GF-D8 (cell line): ENCODE measurements at regions not wholly inside any gene's neighbourhood (a gene's known extent, or its start where the extent isn't known, plus 50 kb on each side); places are given as distances from the start of the nearest gene placed in this dataset.
"Not testable (repeated sequence)": the region's sequence is repeated elsewhere in the genome, so short reads cannot be mapped to it uniquely, and the experiment has no call there.

ENCODE experiments used
- DNase-seq: peaks from one replicate; lab custom pipeline; 2025; lab: John Stamatoyannopoulos, UW

DNA sequence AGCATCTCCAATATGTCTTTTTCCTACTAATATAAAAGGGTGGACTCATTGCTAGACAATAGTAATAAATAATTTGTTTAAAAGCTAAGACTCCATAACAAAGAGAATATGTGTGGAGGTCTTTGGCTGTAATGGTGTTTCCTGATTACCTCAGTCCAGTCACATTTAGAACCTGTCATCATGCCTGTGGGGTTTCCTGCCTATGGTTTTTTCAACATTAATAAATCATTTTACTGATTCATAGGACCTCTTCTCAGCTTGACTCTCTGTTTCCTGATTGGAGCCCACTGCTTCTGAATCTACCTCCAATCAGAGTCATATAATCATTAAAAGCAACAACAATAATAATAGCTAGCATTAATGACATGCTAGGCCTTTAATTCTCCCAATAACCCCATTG, 52.4 kb upstream of the GNAI1 start:
- DNase-seq, result no peak

DNA sequence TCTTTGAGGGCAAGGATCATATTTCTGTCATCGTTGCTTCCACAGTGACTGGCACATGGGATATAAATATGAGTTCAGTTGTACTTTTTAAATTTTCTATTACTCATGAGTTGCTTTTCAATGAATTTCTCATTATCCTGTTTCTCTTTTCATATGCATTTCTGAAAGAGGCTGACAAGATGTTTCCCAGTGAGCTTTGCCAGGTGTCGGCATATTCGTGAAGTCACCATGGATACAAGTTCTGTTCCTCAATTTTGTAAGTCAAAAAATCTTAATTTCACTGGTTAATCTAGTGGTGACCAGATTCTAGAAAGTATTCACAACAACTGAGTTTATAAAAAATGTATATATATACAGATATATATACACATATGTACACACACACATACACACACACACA, 55.7 kb upstream of the GNAI1 start:
- no peak for DNase-seq

DNA sequence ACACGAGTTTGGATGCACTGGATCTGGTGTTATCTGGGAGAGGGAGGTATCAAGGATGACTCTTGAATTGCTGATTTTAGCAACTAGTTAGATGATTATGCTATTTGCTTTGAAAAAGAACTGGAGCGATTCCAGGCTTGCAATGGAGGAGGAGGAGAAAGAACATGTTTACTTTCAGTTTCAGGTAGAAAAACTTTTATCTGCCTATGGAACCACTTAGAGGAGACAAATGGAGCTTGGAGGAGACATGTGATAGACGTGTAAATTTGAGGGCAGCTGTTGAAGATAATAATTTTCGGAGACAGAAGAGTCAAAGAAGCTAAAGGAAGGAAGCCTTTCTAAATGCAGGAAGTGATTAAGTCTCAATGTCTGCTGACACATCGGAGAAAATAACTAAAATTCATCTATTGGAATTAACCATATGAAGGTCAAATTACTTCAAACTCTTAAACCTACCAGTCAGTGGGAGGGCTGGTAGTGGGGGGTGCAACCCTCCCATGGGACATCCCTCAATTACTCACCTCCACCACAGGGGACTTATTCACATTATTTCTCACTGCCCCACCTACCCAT, 56.4 kb upstream of the GNAI1 start:
- no peak for DNase-seq

DNA sequence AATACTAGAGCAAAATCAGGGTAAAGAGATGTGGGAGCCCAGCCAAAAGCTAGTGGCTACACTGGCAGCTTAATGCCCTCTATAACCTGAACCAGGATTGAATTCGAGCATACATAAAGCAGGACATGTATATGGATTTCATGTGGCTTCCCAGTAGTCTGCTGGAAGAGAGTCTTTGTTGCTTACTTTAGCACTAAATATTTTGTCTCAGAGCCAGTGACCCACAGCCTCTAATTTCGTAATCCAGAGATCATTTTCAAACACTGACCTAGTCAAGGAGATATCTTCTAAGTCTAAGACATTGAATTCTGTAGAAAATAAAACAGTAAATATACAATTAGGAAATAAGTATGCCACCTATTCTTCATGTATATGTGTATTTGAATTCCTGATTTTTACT, 64.2 kb upstream of the GNAI1 start:
- DNase-seq, result no peak

DNA sequence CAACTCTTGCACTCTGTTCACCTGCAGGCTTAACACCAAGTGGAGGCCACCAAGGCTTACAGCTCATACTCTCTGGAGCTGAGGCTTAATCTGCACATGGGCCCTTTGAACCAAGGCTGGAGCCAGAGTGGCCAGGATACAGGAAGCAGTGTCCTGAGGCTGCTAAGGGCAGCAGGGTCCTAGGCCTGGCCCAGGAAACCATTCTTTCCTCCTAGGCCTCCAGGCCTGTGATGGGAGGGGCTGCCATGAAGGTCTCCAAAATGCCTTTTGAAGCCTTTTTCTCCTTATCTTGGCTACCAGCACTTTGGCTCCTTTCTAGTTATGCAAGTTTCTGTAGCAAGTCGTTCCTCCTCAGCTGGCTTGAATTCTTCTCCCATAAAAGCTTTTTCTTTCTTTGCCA, 68.0 kb upstream of the GNAI1 start:
- DNase-seq, result no peak

DNA sequence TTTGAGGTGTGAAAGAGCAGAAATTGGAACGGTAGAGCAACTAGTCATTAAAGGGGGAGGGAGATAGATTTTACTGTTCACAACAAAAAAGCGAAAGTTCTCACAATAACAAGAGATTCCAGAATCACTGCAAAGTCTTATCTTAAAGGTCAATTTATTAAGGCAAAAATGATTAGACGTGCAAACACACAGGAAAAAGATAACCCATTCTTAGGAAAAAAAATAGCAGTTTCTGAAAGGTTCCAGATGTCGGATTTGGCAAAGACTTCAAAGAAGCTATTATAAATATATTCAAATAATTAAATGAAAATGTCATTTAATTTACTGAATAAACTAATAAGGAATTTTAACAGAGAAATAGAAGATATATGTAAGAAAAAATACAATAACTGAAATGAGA, 70.8 kb upstream of the GNAI1 start:
- DNase-seq, result no peak

DNA sequence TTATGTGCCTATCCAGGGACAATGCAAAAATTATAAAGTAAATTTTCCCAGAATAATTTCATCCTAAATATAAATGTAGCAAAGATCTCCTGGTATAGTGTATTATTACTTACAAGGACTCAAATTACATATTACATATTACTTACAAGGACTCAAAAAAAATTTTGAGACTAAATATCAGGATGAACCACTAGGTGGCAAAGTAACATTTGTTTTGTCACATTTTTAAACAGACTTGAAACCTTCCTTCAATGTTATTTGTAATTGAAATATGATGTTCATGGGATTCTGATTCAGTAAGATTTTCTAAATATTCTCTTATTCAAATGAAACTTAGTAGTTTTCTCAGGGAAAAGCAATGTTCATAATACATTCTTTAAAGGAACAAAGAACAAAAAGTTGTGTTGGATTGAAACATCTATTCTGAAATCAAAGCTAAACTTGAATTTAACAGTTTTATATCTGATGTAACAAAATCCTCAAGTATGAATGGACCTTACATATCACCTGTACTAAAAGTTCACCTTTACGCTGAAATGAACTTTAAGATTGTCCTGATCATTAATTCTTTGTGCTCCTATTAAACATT, 74.3 kb upstream of the GNAI1 start:
- no peak for DNase-seq

DNA sequence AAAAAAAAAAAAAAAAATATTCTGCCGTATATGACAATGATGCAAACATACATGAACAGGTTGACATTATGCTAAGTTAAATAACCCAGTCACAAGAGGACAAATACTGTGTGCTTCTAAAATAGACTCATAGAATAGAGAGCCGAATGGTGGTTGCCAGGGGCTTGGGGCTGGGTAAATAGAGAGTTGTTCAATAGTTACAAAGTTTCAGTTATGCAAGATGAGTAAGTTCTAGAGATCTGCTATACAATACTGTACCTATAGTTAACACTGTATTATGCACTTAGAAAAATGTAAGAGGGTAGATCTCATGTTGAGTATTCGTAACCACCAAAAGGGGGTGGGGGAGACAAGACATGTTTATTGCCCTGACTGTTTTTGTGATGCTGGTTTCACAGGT, 77.1 kb upstream of the GNAI1 start:
- no peak for DNase-seq

DNA sequence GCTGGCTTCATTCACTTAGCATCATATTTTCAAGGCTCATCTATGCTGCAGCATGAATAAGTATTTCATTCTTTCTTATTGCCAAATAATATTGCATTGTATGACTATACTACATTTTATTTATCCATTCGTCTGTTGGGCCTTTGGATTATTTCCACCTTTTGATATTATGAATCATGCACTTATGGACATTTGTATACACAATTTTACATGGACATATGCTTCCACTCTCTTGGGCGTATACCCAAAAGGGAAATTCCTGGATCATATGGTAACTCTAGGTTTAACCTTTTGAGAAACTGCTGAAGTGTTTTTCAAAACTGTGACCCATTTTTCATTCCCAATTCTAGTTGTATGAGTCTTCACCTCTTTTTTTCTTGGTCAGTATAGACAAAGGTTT, 80.3 kb upstream of the GNAI1 start:
- DNase-seq, result no peak

DNA sequence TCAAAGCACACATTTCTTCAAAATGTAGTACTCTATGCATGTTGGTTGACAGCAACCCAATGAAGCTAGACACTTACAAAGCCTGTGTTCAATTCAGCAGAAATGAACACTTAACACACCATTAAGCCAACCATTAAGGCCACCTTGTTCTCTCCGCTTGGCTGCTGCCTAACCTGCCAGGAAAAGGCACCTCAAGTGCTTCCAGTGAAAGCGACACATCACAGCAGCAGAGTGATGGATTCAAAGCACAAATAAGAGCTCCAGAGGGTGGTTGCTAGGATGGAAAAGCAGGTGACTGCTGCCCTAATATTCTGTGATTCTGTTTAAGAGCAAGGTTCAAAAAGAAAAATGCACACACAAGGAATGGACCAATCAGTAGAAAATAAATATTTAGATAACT, 81.5 kb upstream of the GNAI1 start:
- no peak for DNase-seq

DNA sequence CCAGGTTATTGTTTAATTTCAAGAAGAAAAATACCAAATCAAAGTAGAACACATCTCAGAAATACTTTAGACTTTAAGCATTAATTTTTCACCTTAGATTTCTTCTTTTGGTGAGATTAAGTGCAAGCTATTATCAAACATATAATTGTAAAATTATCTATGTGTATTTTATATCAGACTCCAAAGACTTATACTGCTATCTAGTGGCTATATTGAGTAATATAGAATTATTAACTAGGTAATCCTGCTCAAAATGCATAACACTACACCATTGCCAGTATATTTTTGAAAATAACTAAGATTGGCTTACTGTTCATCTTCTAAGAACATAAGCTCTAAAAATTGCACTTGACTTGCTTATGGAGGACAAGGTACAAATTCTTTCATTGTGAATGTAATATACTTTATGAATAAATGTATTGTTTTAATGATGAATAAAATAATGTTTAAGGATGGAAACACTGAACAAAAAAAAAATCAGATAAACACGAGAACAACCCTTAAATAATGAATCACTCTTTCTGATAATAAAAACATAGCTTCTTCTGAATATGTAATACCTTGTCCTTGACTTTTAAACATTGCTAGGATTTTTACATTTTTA, 86.7 kb upstream of the GNAI1 start:
- DNase-seq, result no peak

DNA sequence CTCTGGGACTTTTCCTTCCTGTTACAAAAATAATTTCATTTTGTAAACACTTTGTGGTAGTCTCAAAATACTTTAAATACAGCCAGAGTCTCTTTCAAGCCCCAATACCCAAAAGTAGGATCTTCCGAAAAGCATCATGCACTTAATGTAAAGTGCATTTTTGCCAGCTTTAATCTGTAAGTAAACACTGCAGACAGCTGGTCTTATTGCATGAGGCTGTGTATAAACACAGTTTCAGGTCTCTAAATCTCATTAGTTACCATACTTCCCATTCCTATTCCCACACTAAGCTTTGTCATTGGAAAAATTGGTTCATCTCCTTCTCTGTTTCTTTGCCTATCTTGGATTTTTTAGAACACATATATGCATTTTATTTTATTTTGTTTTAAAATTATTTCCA, 87.6 kb upstream of the GNAI1 start:
- no peak for DNase-seq

DNA sequence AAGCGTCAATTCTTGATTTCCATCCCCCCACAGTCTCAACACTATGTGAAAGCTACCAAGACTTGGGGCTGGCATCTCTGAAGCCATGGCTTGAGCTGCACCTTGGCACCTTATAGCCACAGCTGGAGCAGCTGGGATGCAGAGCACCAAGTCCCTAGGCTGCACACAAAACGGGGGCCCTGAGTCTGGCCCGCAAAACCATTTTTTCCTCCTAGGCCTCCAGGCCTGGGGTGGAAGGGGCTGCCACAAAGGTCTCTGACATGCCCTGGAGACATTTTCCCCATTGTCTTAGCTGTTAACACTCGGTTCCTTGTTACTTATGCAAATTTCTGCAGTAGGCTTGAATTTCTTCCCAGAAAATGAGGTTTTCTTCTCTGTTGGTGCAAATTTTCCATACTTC, 89.8 kb upstream of the GNAI1 start:
- no peak for DNase-seq

DNA sequence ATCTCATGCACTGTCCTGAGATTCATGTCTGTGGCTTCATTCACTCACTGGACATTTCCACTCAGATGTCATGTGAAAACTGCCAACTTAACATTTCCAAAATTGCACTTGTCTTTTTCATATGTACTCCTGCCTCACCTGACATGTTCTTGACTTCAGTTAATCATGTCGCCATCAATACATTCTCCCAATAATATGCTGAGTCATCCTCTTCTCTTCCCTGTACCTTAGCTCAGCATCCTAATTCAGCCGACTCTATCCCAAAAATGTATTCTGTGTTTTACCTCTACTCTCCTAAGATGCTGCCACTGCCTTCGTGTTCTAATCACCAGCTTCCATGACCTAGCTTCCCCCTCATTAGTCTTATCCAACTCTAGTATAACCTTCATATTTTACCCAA, 93.9 kb upstream of the GNAI1 start:
- no peak for DNase-seq

DNA sequence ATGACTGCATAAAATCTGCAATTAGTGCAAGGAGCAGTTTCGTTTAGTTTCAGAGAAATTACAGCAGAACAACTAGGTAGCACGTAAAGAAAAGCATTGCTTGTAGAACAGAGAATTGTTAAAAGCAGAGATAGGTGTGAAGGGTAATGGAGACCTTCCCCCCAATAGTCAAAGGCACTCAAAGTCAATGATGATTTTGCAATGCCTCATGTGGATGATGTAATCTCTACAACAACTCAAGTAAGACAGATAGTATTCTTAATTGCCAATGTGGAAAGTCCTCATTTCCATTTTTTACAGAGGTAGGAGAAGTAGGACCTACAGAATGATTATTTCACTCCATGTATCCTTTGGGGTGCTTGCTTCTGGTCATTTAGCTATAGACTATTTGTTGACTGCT, 94.3 kb upstream of the GNAI1 start:
- no peak for DNase-seq

DNA sequence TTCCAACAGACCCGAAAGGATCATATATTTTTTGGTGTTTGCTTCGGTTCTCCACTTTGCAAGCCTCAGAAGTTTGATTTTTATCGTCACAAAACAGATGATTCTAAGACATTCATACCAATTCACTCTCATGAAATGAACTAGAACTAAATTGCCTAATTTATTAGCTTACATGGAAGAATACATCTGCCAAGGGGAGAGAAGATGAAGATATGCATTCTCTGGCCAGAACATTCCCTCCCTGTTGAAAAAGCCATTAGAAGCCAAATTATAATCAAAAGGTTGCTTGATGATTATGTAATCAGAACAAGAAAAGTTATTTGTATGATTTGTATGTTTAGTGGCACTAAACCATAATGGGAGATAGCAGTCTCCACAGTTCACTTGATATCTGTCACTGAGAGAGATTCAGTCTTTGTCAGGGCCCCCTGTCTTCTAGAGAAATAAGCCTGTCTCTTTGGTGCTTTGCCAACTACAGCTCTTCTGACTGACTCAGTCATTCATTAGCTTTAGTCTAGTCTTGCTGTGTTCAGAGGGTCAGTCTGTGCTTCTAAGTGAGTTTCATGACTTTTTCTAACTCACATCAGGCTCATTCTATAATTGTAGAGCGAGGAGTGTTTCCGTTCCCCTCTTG, 95.3 kb upstream of the GNAI1 start:
- no peak for DNase-seq

DNA sequence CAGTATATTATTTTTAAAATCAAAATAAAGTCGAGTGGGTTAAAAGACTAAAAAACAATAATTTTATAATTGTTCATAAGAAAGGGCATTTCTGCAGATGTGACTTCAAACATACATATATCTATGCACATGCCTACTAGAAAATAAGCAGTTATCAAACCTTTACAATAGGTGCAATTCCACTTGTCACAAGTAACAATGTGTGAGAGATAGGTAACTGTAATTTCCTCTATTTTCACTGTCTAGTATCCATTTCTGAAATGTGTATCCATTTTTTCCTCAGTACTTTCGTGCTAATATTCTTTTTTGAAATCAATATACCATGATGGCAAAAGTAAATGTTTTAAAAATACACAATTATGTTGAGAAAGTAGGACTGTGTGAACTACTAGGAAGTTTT, 96.9 kb upstream of the GNAI1 start:
- no peak for DNase-seq

DNA sequence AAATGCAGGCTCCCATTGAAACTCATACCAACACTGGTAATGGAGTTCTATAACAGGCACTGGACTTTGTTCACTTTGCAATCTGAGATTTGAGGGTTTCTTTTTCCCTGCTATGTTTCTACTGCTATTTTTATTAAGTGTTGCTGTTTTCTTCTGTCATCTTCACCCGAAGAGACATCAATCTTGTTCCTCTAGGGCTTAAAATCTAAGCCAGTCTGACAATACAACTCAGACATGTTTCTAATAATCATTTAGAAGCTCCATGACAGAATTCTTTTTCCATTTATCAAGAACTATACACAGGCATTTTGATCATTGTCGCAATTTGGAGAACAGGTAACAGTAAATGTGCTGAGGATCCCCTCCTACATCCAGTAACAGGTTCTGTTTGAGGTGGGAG, 98.5 kb upstream of the GNAI1 start:
- DNase-seq, result no peak

DNA sequence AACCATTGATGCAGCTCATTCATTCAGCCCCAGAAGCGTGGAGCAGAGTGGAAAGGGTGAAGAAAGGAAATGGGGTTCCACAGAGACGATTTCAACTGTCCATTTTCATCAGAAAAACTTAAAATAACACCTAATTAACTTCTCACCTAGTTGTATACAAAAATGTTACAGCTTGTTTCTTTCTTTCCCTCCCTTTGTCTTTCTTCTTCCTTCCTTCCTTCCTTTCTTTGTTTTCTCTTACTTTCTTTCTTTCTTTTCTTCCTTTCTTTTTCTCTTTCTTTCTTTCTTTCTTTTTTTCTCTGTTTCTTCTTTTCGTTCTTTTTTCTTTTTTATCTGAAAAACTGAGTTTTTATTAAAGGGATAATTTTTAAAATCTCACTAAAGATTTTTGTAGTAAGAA, 105.9 kb upstream of the GNAI1 start:
- no peak for DNase-seq

DNA sequence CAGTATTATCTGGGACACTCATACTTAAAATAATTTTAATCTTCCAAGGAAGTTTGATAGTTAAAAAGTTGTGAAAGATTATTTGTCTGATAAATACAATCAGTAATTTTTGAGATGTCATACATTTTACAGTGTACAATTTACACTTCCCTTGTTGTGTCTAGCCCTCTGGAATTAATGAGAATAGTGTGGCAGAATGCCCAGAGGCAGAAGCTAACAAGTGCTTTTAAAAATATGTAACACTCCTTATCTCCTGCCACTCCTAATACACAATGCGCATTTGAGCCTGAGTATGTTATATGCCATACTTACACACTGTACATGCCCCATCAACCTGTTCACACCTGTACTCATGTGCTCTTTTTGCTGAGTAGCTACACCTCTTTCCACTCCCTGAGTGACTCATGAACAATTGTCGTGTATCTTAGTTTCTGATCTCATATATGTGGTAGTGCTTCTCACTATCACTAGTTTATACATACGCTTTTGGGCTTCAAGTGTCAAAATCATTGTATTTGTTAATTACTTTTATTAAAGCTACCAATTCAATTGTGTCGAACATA, 106.9 kb upstream of the GNAI1 start:
- DNase-seq, result no peak

DNA sequence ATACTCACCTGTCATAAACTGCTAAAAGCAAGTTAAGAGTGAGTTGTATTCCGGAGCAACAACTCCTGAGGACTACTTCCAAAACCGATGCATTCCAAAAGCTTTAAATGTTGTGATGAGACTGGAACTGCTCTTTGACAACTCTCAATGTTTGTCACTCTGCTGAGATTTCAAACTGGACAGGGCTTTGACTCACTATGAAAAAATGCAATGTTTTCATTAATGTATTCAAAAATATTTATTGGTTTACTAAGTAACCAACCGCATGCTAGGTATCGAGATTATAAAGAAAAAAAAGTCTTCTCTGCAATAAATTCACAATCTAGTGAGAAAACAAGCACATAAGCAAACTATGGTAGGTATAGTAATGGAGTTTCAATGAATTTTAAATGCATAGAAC, 107.9 kb upstream of the GNAI1 start:
- no peak for DNase-seq

DNA sequence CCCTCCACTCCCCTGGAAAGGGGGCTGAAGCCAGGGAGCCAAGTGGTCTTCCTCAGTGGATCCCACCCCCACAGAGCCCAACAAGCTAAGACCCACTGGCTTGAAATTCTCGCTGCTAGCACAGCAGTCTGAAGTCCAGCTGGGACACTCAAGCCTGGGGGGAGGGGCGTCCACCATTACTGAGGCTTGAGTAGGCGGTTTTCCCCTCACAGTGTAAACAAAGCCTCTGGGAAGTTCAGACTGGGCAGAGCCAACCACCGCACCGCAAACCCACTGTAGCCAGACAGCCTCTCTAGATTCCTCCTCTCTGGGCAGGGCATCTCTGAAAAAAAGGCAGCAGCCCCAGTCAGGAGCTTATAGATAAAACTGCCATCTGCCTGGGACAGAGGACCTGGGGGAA, 114.4 kb upstream of the GNAI1 start:
- not testable (repeated sequence) for DNase-seq

DNA sequence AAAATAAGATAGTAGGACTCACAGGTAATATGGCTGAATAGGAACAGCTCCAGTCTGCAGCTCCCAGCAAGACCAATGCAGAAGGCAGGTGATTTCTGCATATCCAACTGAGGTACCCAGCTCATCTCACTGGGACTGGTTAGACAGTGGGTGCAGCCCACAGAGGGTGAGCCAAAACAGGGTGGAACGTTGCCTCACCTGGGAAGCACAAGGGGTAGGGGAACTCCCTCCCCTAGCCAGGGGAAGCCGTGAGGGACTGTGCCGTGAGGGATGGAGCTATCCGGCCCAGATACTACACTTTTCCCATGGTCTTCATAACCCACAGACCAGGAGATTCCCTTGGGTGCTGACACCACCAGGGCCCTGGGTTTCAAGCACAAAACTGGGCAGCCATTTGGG, 114.8 kb upstream of the GNAI1 start:
- not testable (repeated sequence) for DNase-seq
